ENCODE measurements at regions not wholly inside any gene's neighbourhood (a gene's known extent, or its start where the extent isn't known, plus 50 kb on each side); places are given as distances from the start of the nearest gene placed in this dataset.
A peak's percentile ranks its signal among the peaks of the same experiment; 100 is the strongest.

- no peak for DNase-seq (ENCODE audit: low read depth)
- no peak overlapping the region for H3K4me3 ChIP-seq (ENCODE audit: low read depth, low read length)
- no peak for TF ChIP-seq CTCF (IDR thresholded peaks at IDR 0.05; ENCODE audit: control insufficient read depth, extremely low read depth, insufficient read depth)
Measured at GRCh38 chr12:17971850-17972249, 118.1 kb downstream of the RERGL start.

GRCh38 chr12:17954788-17955187 is 135.2 kb downstream of the RERGL start:
- H3K4me3 ChIP-seq (ENCODE audit: low read depth, low read length) = no peak overlapping the region
- no peak for DNase-seq (ENCODE audit: low read depth)
- TF ChIP-seq CTCF (IDR thresholded peaks at IDR 0.05; ENCODE audit: control insufficient read depth, extremely low read depth, insufficient read depth) = no peak

GRCh38 chr12:17950898-17951297 is 139.1 kb downstream of the RERGL start:
- DNase-seq (ENCODE audit: low read depth) = no peak
- no peak for TF ChIP-seq CTCF (IDR thresholded peaks at IDR 0.05; ENCODE audit: control insufficient read depth, extremely low read depth, insufficient read depth)
- no peak overlapping the region for H3K4me3 ChIP-seq (ENCODE audit: low read depth, low read length)

GRCh38 chr12:17949558-17950141 is 140.3 kb downstream of the RERGL start:
- DNase-seq (ENCODE audit: low read depth) = no peak

GRCh38 chr12:17928708-17929366 is 161.2 kb downstream of the RERGL start:
- peak; percentile 1 for DNase-seq (ENCODE audit: low read depth)
- peak; percentile 34 for TF ChIP-seq CTCF (IDR thresholded peaks at IDR 0.05; ENCODE audit: control insufficient read depth, extremely low read depth, insufficient read depth)
- H3K4me3 ChIP-seq (ENCODE audit: low read depth, low read length) = no peak overlapping the region

More at GRCh38 chr12:17949558-17950141, 140.3 kb downstream of the RERGL start:
- H3K4me3 ChIP-seq (ENCODE audit: low read depth, low read length) = no peak overlapping the region
- no peak for TF ChIP-seq CTCF (IDR thresholded peaks at IDR 0.05; ENCODE audit: control insufficient read depth, extremely low read depth, insufficient read depth)

- TF ChIP-seq CTCF (IDR thresholded peaks at IDR 0.05; ENCODE audit: control insufficient read depth, extremely low read depth, insufficient read depth) = no peak
- no peak for DNase-seq (ENCODE audit: low read depth)
- no peak overlapping the region for H3K4me3 ChIP-seq (ENCODE audit: low read depth, low read length)
Measured at GRCh38 chr12:17918013-17918412, 172.0 kb downstream of the RERGL start.

GRCh38 chr12:17884581-17884980 is 205.4 kb downstream of the RERGL start:
- no peak for TF ChIP-seq CTCF (IDR thresholded peaks at IDR 0.05; ENCODE audit: control insufficient read depth, extremely low read depth, insufficient read depth)
- H3K4me3 ChIP-seq (ENCODE audit: low read depth, low read length) = no peak overlapping the region
- no peak for DNase-seq (ENCODE audit: low read depth)

All from LNCaP clone FGC (cell line).